ENCODE measurements at regions not wholly inside any gene's neighbourhood (a gene's known extent, or its start where the extent isn't known, plus 50 kb on each side); places are given as distances from the start of the nearest gene placed in this dataset.

DNA sequence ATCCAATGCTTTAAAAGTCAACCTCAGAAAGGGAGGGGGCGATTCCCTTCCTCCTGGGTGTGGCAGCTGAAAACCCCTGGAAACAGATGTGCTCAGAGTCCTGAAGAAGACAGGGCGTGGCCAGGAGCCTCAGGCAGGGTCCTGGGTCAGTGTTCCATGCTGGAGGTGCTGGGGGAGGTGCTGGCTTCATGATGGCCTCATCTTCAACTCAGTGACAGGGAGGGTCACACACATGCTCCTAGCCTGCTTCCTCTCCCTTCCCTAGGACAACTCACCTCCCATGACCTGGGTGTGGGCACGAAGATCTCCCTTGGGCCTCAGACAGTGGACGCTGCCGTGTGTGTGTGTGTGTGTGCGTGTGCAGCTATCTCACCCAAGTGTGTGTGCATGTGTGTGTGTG is 245.6 kb upstream of the B3GAT1 start:
- no peak for TF ChIP-seq CTCF (conservative IDR thresholded peaks at IDR 0.05)
- TF ChIP-seq EZH2 (IDR thresholded peaks at IDR 0.05; ENCODE audit: low read depth) = no peak
